Thyroid gland (tissue), 4 donors: ENCODE measurements at regions not wholly inside any gene's neighbourhood (a gene's known extent, or its start where the extent isn't known, plus 50 kb on each side); places are given as distances from the start of the nearest gene placed in this dataset.
"Not testable (repeated sequence)": the region's sequence is repeated elsewhere in the genome, so short reads cannot be mapped to it uniquely, and the experiment has no call there.

Source experiments
- POLR2A ChIP-seq, 2 donors: fragments of 450-650 bp; IDR thresholded peaks; one replicate each; pipeline ENCODE4 v1.6.1; 2017; ENCODE audit warnings: antibody characterized with exemption in 2 of 2, mild to moderate bottlenecking in 2 of 2, moderate library complexity in 1 of 2
- TF ChIP-seq, protein P1 (sequence below), 6 experiments: fragments of 200-600 bp in 3 of 6; fragments of 450-650 bp in 3 of 6; sonication (generic) in 3 of 6; IDR thresholded peaks; one replicate each; pipeline ENCODE4 v1.5.1; 2016 to 2019; ENCODE audit warnings: antibody characterized with exemption in 6 of 6, mild to moderate bottlenecking in 2 of 6, inconsistent platforms in 1 of 6, moderate library complexity in 1 of 6

DNA sequence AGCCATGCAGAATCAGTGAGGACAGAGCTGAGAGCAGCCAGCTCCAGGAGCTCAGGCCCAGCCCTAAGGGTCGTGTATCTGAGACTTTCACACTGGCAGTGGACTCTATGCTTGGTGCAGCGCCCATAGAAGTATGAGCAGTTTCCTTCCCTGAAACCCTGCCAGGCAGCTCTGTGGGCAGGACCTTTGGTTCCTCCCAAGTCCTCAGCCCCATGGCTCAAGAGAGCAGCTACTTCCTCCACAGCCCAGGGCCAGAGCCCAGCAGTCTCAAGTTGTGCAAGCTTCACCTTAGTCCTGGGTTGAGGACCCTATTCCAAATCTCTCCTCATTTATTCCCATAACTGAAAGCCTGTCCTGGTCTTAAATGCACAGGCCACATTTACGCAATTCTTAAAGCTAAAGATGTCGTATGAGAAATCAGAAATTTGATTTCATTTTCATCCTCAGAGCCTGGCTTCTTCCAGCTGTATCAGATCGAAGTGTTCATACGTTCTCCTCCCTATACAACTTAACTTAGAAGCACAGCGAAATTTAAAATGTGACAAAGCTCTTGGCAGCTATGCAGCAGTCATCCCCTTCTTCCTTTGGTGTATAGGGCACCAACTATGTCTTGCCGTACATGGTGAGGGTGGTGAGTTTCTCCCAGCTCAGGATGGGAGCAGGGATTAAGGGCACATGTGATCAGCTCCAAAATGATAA is 1337.1 kb downstream of the RPIA start:
- TF ChIP-seq POLR2A (IDR thresholded peaks at IDR 0.05) = not testable (repeated sequence)
- TF ChIP-seq, protein P1, sequence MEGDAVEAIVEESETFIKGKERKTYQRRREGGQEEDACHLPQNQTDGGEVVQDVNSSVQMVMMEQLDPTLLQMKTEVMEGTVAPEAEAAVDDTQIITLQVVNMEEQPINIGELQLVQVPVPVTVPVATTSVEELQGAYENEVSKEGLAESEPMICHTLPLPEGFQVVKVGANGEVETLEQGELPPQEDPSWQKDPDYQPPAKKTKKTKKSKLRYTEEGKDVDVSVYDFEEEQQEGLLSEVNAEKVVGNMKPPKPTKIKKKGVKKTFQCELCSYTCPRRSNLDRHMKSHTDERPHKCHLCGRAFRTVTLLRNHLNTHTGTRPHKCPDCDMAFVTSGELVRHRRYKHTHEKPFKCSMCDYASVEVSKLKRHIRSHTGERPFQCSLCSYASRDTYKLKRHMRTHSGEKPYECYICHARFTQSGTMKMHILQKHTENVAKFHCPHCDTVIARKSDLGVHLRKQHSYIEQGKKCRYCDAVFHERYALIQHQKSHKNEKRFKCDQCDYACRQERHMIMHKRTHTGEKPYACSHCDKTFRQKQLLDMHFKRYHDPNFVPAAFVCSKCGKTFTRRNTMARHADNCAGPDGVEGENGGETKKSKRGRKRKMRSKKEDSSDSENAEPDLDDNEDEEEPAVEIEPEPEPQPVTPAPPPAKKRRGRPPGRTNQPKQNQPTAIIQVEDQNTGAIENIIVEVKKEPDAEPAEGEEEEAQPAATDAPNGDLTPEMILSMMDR (IDR thresholded peaks at IDR 0.05) = not testable (repeated sequence)
